MM.1S (cell line): ENCODE measurements at regions not wholly inside any gene's neighbourhood (a gene's known extent, or its start where the extent isn't known, plus 50 kb on each side); places are given as distances from the start of the nearest gene placed in this dataset.

Experiments
- CTCF ChIP-seq: fragments of 300-600 bp; sonication (generic); IDR thresholded peaks from 2 replicates; pipeline ENCODE4 v1.5.1; 2016; ENCODE audit warnings: antibody characterized with exemption, low read length, mixed read lengths
- EZH2 ChIP-seq: fragments of 300-600 bp; sonication (generic); optimal IDR thresholded peaks from 2 replicates; pipeline ENCODE3; 2017; ENCODE audit warnings: low read depth, mild to moderate bottlenecking, antibody characterized with exemption, low read length, mixed read lengths

GRCh38 chr9:111102793-111103464 is 64.7 kb upstream of the LPAR1 start:
- TF ChIP-seq CTCF (no peak), EZH2 (no peak)
